ENCODE measurements at regions not wholly inside any gene's neighbourhood (a gene's known extent, or its start where the extent isn't known, plus 50 kb on each side); places are given as distances from the start of the nearest gene placed in this dataset.

- no peak for ATAC-seq (ENCODE audit: low read depth)
- Histone ChIP-seq H3K4me3 (ENCODE audit: insufficient read depth, low read depth, low read length) (no peak overlapping the region), H3K36me3 (ENCODE audit: control insufficient read depth, insufficient read depth, low read length) (no peaks in the 10 kb centered on the region), H3K18ac (ENCODE audit: low read depth, low read length) (no peak overlapping the region), H3K56ac (ENCODE audit: extremely low read depth, insufficient read depth, low read length) (no peak overlapping the region), H3K79me1 (ENCODE audit: low read depth in 1 of 2, low read length in 2 of 2) (no peaks in the 10 kb centered on the region), H2AK9ac (replicated peaks; ENCODE audit: low read depth, low read length, poor library complexity) (no peak overlapping the region), H3K9ac (ENCODE audit: low read depth, low read length) (no peak overlapping the region), H4K91ac (ENCODE audit: insufficient read depth, low read depth, low read length) (no peak overlapping the region), H4K5ac (ENCODE audit: low read depth, low read length) (no peak overlapping the region), H3K4ac (ENCODE audit: low read depth, low read length) (no peak overlapping the region), H2AK5ac (ENCODE audit: low read depth, low read length) (no peak overlapping the region), H2BK5ac (ENCODE audit: low read depth, low read length, poor library complexity, severe bottlenecking) (no peak overlapping the region), H3K4me1 (ENCODE audit: control insufficient read depth, insufficient read depth, low read length) (peaks cover 3% of the 10 kb centered on the region; the same call in 1 of the 2 replicates), H3K9me3 (ENCODE audit: control insufficient read depth, insufficient read depth, low read length) (no peaks in the 10 kb centered on the region), H3K14ac (replicated peaks; ENCODE audit: low read depth, low read length) (no peak overlapping the region), H2BK20ac (ENCODE audit: low read depth, low read length) (no peak overlapping the region), H3K27me3 (ENCODE audit: control insufficient read depth, insufficient read depth, low read length) (no peaks in the 10 kb centered on the region), H3K27ac (ENCODE audit: insufficient read depth, low read length) (no peak overlapping the region), H4K20me1 (ENCODE audit: insufficient read depth, low read length) (no peaks in the 10 kb centered on the region), H2AFZ (replicated peaks; ENCODE audit: low read length, poor library complexity) (no peak overlapping the region), H3K23ac (ENCODE audit: low read depth, low read length) (no peak overlapping the region), H3K4me2 (ENCODE audit: low read depth, low read length) (no peak overlapping the region), H4K8ac (ENCODE audit: low read depth in 2 of 2, low read length in 2 of 2) (no peak overlapping the region), H2BK15ac (ENCODE audit: low read depth, low read length) (no peak overlapping the region), H3K9me1 (ENCODE audit: insufficient read depth, low read length) (no peaks in the 10 kb centered on the region), H2BK120ac (ENCODE audit: low read depth, low read length) (no peak overlapping the region)
- TF ChIP-seq NFE2L2 (IDR thresholded peaks at IDR 0.05; ENCODE audit: low read depth, low read length) (no peak), POLR2A (IDR thresholded peaks at IDR 0.05; ENCODE audit: low read depth, low read length) (no peak), RFX5 (IDR thresholded peaks at IDR 0.05; ENCODE audit: low read depth, low read length) (no peak), RCOR1 (IDR thresholded peaks at IDR 0.05; ENCODE audit: insufficient replicate concordance, low read length) (no peak), CHD1 (IDR thresholded peaks at IDR 0.05; ENCODE audit: low read depth, low read length) (no peak), SMC3 (IDR thresholded peaks at IDR 0.05; ENCODE audit: low read depth, low read length) (no peak), FOS (IDR thresholded peaks at IDR 0.05; ENCODE audit: low read depth, low read length) (no peak), BHLHE40 (IDR thresholded peaks at IDR 0.05; ENCODE audit: low read depth, low read length) (no peak), RAD21 (IDR thresholded peaks at IDR 0.05; ENCODE audit: low read length) (no peak)
- CTCF ChIA-PET = interaction anchor here (1.3 kb wide), 1 partner anchor 10 kb away, joined by 4 read pairs; no protein-coding TSS in a partner anchor
- in situ Hi-C loops (cut with MboI; ENCODE audit: low sequenced_read_pairs) (no loop called here), intact Hi-C loops (cut with micrococcal nuclease) (no loop called here), dilution Hi-C loops (cut with HindIII; ENCODE audit: low sequenced_read_pairs, unreplicated experiment) (no loop called here)
- POLR2A ChIA-PET (ENCODE audit: unreplicated experiment) = no interaction called here
- no CpG with 5 or more reads among the region's 1 CpG for WGBS, 2 experiments (ENCODE audit: extremely low coverage in 2 of 2, insufficient read length in 1 of 2)
- no TSS peak for BruUV-seq (replicated peaks)
- no peak for DNase-seq
Observed at GRCh38 chr7:115559877-115560276, 470.7 kb downstream of the TFEC start.
